K562 (cell line): ENCODE measurements at regions not wholly inside any gene's neighbourhood (a gene's known extent, or its start where the extent isn't known, plus 50 kb on each side); places are given as distances from the start of the nearest gene placed in this dataset.
"Not testable (repeated sequence)": the region's sequence is repeated elsewhere in the genome, so short reads cannot be mapped to it uniquely, and the experiment has no call there.

ENCODE experiments used
- ATAC-seq: fragments of 200-7000 bp; cut with Tn5 transposase; 3 replicates; pipeline ENCODE4 v1.9.1; 2020; ENCODE audit warnings: moderate library complexity
- BruUV-seq: library from RNA; stranded (reverse); fragments of 400-500 nt; replicated peaks from 2 replicates; lab custom pipeline; 2021; lab: Mats Ljungman, UMichigan
- CTCF ChIA-PET: fragments of 300-600 bp; formaldehyde crosslinking; extraction: SDS; loops from one replicate; lab custom pipeline; 2021; ENCODE audit warnings: low intra/inter-chr PET ratio; lab: Yijun Ruan, JAX
- POLR2A ChIA-PET: fragments of 300-600, 350-650 bp; sonication (Branson Sonifier 250); formaldehyde crosslinking; extraction: SDS; loops from one replicate; lab custom pipeline; 2021; ENCODE audit warnings: antibody characterized with exemption, inconsistent platforms; lab: Yijun Ruan, JAX
- DNase-seq, 4 experiments: peaks; one replicate each; pipeline versions ENCODE4 v3.0.0 to v3.0.0-alpha.2; 2011 to 2018; ENCODE audit warnings: low spot score in 3 of 4, mixed read lengths in 3 of 4; ENCODE audit errors: extremely low read depth in 1 of 4
- FAIRE-seq: peaks from 2 replicates; lab custom pipeline; 2011; peaks lifted over from hg19 to GRCh38; lab: Jason Lieb, UNC
- H2AFZ ChIP-seq: 2 replicates; pipeline ENCODE4 v1.6.0; 2011; ENCODE audit warnings: low read depth, low read length, control low read depth, inconsistent platforms
- H3K27ac ChIP-seq: fragments of 200-600 bp; 3 replicates; pipeline ENCODE4 v1.8.0; 2011; ENCODE audit warnings: low read depth, mild to moderate bottlenecking, control low read depth, inconsistent platforms, low read length, moderate library complexity, mixed read lengths; ENCODE audit errors: extremely low read depth
- H3K27me3 ChIP-seq, 2 experiments: fragments of 300-600 bp in 1 of 2; 2 replicates in 1 of 2; 3 replicates in 1 of 2; pipeline versions ENCODE4 v1.6.0 to v1.8.0; 2011; ENCODE audit warnings: inconsistent platforms in 2 of 2, low read length in 2 of 2, mild to moderate bottlenecking in 1 of 2, mixed read lengths in 1 of 2, moderate library complexity in 1 of 2; ENCODE audit not compliant: control insufficient read depth in 2 of 2, insufficient read depth in 2 of 2
- H3K36me3 ChIP-seq: fragments of 300-600 bp; 3 replicates; pipeline ENCODE4 v1.8.0; 2011; ENCODE audit warnings: mild to moderate bottlenecking, low read length, inconsistent platforms; ENCODE audit not compliant: control insufficient read depth, insufficient read depth
- H3K4me1 ChIP-seq, 2 experiments: fragments of 200-600 bp in 1 of 2; replicated peaks in 1 of 2; 2 replicates in 1 of 2; 3 replicates in 1 of 2; pipeline versions ENCODE4 v1.5.1 to v1.8.0; 2011; ENCODE audit warnings: inconsistent platforms in 2 of 2, low read length in 2 of 2, mild to moderate bottlenecking in 1 of 2, mixed read lengths in 1 of 2, moderate library complexity in 1 of 2; ENCODE audit not compliant: control insufficient read depth in 2 of 2, insufficient read depth in 2 of 2
- H3K4me2 ChIP-seq: 2 replicates; pipeline ENCODE4 v1.6.1; 2011; ENCODE audit warnings: low read length, control low read depth, inconsistent platforms, mixed read lengths; ENCODE audit not compliant: insufficient read depth
- H3K4me3 ChIP-seq: fragments of 200-600 bp; sonication (generic), shearing (Covaris generic); 2 replicates; pipeline ENCODE4 v1.5.1; 2016; ENCODE audit warnings: control low read depth, inconsistent platforms
- H3K79me2 ChIP-seq: fragments of 200-600 bp; 3 replicates; pipeline ENCODE4 v1.8.0; 2011; ENCODE audit warnings: low read length, inconsistent platforms; ENCODE audit not compliant: control insufficient read depth, insufficient read depth
- H3K9ac ChIP-seq, 2 experiments: 2 replicates each; pipeline versions ENCODE4 v1.6.0 to v1.6.1; 2011; ENCODE audit warnings: low read depth in 2 of 2, low read length in 2 of 2, control low read depth in 1 of 2, inconsistent platforms in 1 of 2, mild to moderate bottlenecking in 1 of 2, mixed read lengths in 1 of 2; ENCODE audit not compliant: insufficient read depth in 1 of 2
- H3K9me1 ChIP-seq: one replicate; pipeline ENCODE4 v1.6.0; 2011; ENCODE audit warnings: inconsistent platforms, mild to moderate bottlenecking, low read length, moderate library complexity; ENCODE audit not compliant: control insufficient read depth, insufficient read depth
- H3K9me3 ChIP-seq: replicated peaks from 2 replicates; pipeline ENCODE4 v1.5.1; 2011; ENCODE audit warnings: low read depth, low read length, inconsistent platforms; ENCODE audit not compliant: control insufficient read depth, insufficient read depth
- H4K20me1 ChIP-seq: replicated peaks from 2 replicates; pipeline ENCODE4 v1.6.1; 2011; ENCODE audit warnings: low read length, inconsistent platforms, mixed read lengths; ENCODE audit not compliant: control insufficient read depth, insufficient read depth
- EP300 ChIP-seq: IDR thresholded peaks from 2 replicates; pipeline ENCODE4 v1.6.1; 2012; ENCODE audit warnings: low read length, improper control_type of control experiment
- GABPB1 ChIP-seq: sonication (generic); formaldehyde crosslinking; IDR thresholded peaks from 2 replicates; pipeline ENCODE4 v1.8.0; 2022; ENCODE audit warnings: mild to moderate bottlenecking, missing genetic modification reagents
- GABPB2 ChIP-seq: fragments of 250-450 bp; sonication (Bioruptor Pico); conservative IDR thresholded peaks from 2 replicates; pipeline ENCODE4 v1.5.1; 2021; ENCODE audit warnings: mild to moderate bottlenecking
- HDAC1 ChIP-seq, 2 experiments: fragments of 450-650 bp; IDR thresholded peaks; 2 replicates each; pipeline ENCODE4 v1.6.1; 2016 to 2017; ENCODE audit warnings: inconsistent platforms in 1 of 2, mild to moderate bottlenecking in 1 of 2, moderate library complexity in 1 of 2
- HMG20B ChIP-seq: fragments of 250-450 bp; sonication (Bioruptor Pico); IDR thresholded peaks from 2 replicates; pipeline ENCODE4 v1.5.0; 2021; ENCODE audit warnings: mild to moderate bottlenecking
- MCM3 ChIP-seq: fragments of 450-650 bp; IDR thresholded peaks from 2 replicates; pipeline ENCODE4 v1.6.1; 2016
- PTRF ChIP-seq: fragments of 450-650 bp; IDR thresholded peaks from 2 replicates; pipeline ENCODE4 v1.6.1; 2016; ENCODE audit warnings: mild to moderate bottlenecking, missing genetic modification characterization, missing compliant biosample characterization
- PYGO2 ChIP-seq: fragments of 450-650 bp; IDR thresholded peaks from 2 replicates; pipeline ENCODE4 v1.6.1; 2016; ENCODE audit warnings: mild to moderate bottlenecking, missing genetic modification characterization, moderate library complexity, missing compliant biosample characterization
- RCOR1 ChIP-seq, 2 experiments: IDR thresholded peaks; 2 replicates each; pipeline ENCODE4 v1.6.1; 2012; ENCODE audit warnings: low read depth in 2 of 2, low read length in 2 of 2, borderline replicate concordance in 1 of 2, improper control_type of control experiment in 1 of 2
- SIX5 ChIP-seq, 2 experiments: IDR thresholded peaks; 2 replicates each; pipeline ENCODE4 v1.6.1; 2011; ENCODE audit warnings: low read length in 2 of 2, borderline replicate concordance in 1 of 2, low read depth in 1 of 2, mild to moderate bottlenecking in 1 of 2, moderate library complexity in 1 of 2; ENCODE audit not compliant: insufficient read depth in 1 of 2
- SMAD4 ChIP-seq: fragments of 250-450 bp; sonication (Bioruptor Pico); conservative IDR thresholded peaks from 2 replicates; pipeline ENCODE4 v1.8.0; 2021; ENCODE audit warnings: inconsistent platforms, mild to moderate bottlenecking, moderate library complexity
- ZBTB1 ChIP-seq: sonication (generic); formaldehyde crosslinking; IDR thresholded peaks from 2 replicates; pipeline ENCODE4 v1.8.1; 2023; ENCODE audit warnings: missing genetic modification reagents, low read depth, mild to moderate bottlenecking, borderline replicate concordance
- ZNF224 ChIP-seq: sonication (generic); formaldehyde crosslinking; IDR thresholded peaks from 2 replicates; pipeline ENCODE4 v1.8.0; 2022; ENCODE audit warnings: mild to moderate bottlenecking, missing genetic modification reagents
- ZNF584 ChIP-seq: fragments of 200-800 bp; sonication (Bioruptor generic); IDR thresholded peaks from 2 replicates; pipeline ENCODE4 v1.6.1; 2016; ENCODE audit warnings: low read depth, mild to moderate bottlenecking, missing genetic modification characterization, missing compliant biosample characterization
- WGBS: fragments of 100-300 bp; shearing (Covaris generic); methylation state at CpG from one replicate; pipeline ENCODE4 v1.1.6; 2016; ENCODE audit warnings: low coverage, mixed read lengths; ENCODE audit not compliant: insufficient coverage; ENCODE audit errors: missing lambda C conversion rate; 5-methylcytosine and 5-hydroxymethylcytosine counted together
- in situ Hi-C: fragments of 300-500 bp; cut with MboI; formaldehyde crosslinking; loops from 4 replicates; pipeline ENCODE4 v1.15.0; 2018; ENCODE audit warnings: inconsistent platforms, mixed read lengths
- intact Hi-C: fragments of 100-400 bp; cut with micrococcal nuclease; formaldehyde crosslinking; loops from 2 replicates; pipeline ENCODE4 v1.14.2; 2022
- TF ChIP-seq, protein P1 (sequence below): fragments of 450-650 bp; formaldehyde crosslinking; conservative IDR thresholded peaks from 2 replicates; pipeline ENCODE4 v1.4.0; 2022; ENCODE audit warnings: mild to moderate bottlenecking, missing genetic modification characterization
- TF ChIP-seq, protein P2 (sequence below): sonication (generic); formaldehyde crosslinking; IDR thresholded peaks from 2 replicates; pipeline ENCODE4 v1.8.1; 2022; ENCODE audit warnings: missing genetic modification reagents

DNA sequence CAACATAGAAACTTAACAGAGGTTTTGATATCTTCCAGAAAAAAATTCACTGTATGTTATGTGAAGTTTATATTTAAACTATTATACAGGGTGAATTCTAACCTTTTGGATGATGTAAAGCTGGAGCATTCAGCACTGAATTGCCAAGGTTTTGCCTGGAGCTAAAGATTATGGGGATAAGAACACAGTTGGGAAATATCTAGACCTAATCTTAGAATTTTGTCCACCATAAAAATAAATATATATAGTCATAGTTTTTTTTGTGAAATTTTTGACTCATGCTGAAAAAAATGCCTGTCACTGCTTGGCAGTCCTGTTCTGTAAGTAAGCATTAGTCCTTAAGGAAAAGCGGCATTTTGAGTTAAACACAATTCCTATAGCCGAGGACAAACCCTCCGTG is 339.3 kb upstream of the TMEFF2 start:
- Histone ChIP-seq H3K27ac (no peak overlapping the region), H3K9me1 (no peaks in the 10 kb centered on the region), H2AFZ (no peak overlapping the region), H3K36me3 (no peaks in the 10 kb centered on the region), H3K27me3 (no peaks in the 10 kb centered on the region), H3K4me3 (no peak overlapping the region), H3K79me2 (no peaks in the 10 kb centered on the region), H4K20me1 (no peaks in the 10 kb centered on the region), H3K4me1 (no peaks in the 10 kb centered on the region), H3K9ac (no peak overlapping the region), H3K4me2 (no peak overlapping the region), H3K9me3 (no peaks in the 10 kb centered on the region)
- POLR2A ChIA-PET: no interaction called here
- 0% methylated on average over 3 of the region's 3 CpGs for WGBS
- CTCF ChIA-PET: no interaction called here
- DNase-seq: no peak
- BruUV-seq: no TSS peak
- intact Hi-C loops (no loop called here), in situ Hi-C loops (no loop called here)
- no peak for FAIRE-seq
- no peak for TF ChIP-seq GABPB1 (CRISPR knock-in tag)
- no peak for TF ChIP-seq PTRF (tag)
- TF ChIP-seq SMAD4 (CRISPR knock-in tag): no peak
- no peak for TF ChIP-seq MCM3
- TF ChIP-seq PYGO2 (tag): no peak
- no peak for TF ChIP-seq RCOR1 (IDR thresholded peaks at IDR 0.05; ENCODE audit: borderline replicate concordance in 1 of 2, low read depth in 2 of 2, low read length in 2 of 2)
- TF ChIP-seq HMG20B (CRISPR knock-in tag): no peak
- no peak for TF ChIP-seq ZNF224
- TF ChIP-seq, protein P1, sequence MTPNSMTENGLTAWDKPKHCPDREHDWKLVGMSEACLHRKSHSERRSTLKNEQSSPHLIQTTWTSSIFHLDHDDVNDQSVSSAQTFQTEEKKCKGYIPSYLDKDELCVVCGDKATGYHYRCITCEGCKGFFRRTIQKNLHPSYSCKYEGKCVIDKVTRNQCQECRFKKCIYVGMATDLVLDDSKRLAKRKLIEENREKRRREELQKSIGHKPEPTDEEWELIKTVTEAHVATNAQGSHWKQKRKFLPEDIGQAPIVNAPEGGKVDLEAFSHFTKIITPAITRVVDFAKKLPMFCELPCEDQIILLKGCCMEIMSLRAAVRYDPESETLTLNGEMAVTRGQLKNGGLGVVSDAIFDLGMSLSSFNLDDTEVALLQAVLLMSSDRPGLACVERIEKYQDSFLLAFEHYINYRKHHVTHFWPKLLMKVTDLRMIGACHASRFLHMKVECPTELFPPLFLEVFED (CRISPR knock-in tag): no peak
- TF ChIP-seq, protein P2, sequence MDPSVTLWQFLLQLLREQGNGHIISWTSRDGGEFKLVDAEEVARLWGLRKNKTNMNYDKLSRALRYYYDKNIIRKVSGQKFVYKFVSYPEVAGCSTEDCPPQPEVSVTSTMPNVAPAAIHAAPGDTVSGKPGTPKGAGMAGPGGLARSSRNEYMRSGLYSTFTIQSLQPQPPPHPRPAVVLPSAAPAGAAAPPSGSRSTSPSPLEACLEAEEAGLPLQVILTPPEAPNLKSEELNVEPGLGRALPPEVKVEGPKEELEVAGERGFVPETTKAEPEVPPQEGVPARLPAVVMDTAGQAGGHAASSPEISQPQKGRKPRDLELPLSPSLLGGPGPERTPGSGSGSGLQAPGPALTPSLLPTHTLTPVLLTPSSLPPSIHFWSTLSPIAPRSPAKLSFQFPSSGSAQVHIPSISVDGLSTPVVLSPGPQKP: no peak
- TF ChIP-seq ZNF584 (CRISPR knock-in tag): no peak
- no peak for TF ChIP-seq GABPB2
- TF ChIP-seq HDAC1 (IDR thresholded peaks at IDR 0.05): no peak
- no peak for TF ChIP-seq SIX5 (IDR thresholded peaks at IDR 0.05; ENCODE audit: borderline replicate concordance in 1 of 2, insufficient read depth in 1 of 2, low read depth in 1 of 2, low read length in 2 of 2)
- no peak for TF ChIP-seq ZBTB1
- TF ChIP-seq EP300: no peak
- ATAC-seq: no peak

DNA sequence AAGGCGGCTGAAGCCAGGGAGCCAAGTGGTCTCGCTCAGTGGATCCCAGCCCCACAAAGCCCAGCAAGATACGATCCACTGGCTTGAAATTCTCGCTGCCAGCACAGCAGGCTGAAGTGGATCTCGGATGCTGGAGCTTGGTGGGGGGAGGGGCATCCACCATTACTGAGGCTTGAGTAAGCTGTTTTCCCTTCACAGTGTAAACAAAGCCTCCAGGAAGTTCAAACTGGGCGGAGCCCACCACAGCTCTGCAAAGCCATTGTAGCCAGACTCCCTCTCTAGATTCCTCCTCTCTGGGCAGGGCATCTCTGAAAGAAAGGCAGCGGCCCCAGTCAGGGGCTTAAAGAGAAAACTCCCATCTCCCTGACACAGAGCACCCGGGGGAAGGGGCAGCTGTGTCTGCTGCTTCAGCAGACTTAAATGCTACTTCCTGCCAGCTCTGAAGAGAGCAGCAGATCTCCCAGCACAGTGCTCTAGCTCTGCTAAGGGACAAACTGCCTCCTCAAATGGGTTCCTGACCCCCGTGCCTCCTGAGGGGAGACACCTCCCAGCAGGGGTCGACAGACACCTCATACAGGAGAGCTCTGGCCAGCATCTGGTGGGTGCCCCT is 330.0 kb upstream of the TMEFF2 start:
- DNase-seq, H3K9me1 ChIP-seq, H3K9me3 ChIP-seq, H3K9ac ChIP-seq, H3K27ac ChIP-seq, H3K4me3 ChIP-seq, in situ Hi-C loops, H3K27me3 ChIP-seq, H3K4me2 ChIP-seq, POLR2A ChIA-PET, ATAC-seq, H3K36me3 ChIP-seq, FAIRE-seq, CTCF ChIA-PET, H3K4me1 ChIP-seq, intact Hi-C loops, H2AFZ ChIP-seq, H3K79me2 ChIP-seq, H4K20me1 ChIP-seq, BruUV-seq: not testable (repeated sequence)
- WGBS: 5% methylated on average over 8 of the region's 10 CpGs
